Pancreas (tissue), 10 donors: ENCODE measurements at regions not wholly inside any gene's neighbourhood (a gene's known extent, or its start where the extent isn't known, plus 50 kb on each side); places are given as distances from the start of the nearest gene placed in this dataset.

Experiments used
- ATAC-seq, 4 donors: fragments of 200-7000 bp; cut with Tn5 transposase; one replicate each; pipeline versions ENCODE4 v1.8.0 to v1.9.1; 2020; ENCODE audit warnings: mild to moderate bottlenecking in 4 of 4, moderate library complexity in 4 of 4
- DNase-seq, 6 donors: peaks; one replicate each; pipeline ENCODE4 v3.0.0-alpha.2; 2020
- FAIRE-seq: peaks from 2 replicates; lab custom pipeline; 2012; peaks lifted over from hg19 to GRCh38; lab: Jason Lieb, UNC
- H3K27ac ChIP-seq, 4 donors: fragments of 200-600 bp; sonication (generic); 1 replicate in 3 of 4; 2 replicates in 1 of 4; pipeline versions ENCODE4 v1.5.0 to v1.8.0; 2020
- H3K27me3 ChIP-seq, 4 donors: fragments of 200-600 bp; one replicate each; pipeline ENCODE4 v1.8.0; 2021
- H3K36me3 ChIP-seq, 3 donors: fragments of 200-600 bp; sonication (generic) in 1 of 3; one replicate each; pipeline versions ENCODE4 v1.5.0 to v1.8.0; 2020 to 2021
- H3K4me1 ChIP-seq, 3 donors: fragments of 200-600 bp; one replicate each; pipeline ENCODE4 v1.8.0; 2021
- H3K4me3 ChIP-seq, 4 donors: fragments of 200-600 bp; sonication (generic) in 2 of 4; one replicate each; pipeline versions ENCODE4 v1.5.0 to v1.8.0; 2020 to 2021
- H3K9me3 ChIP-seq, 4 donors: fragments of 200-600 bp; one replicate each; pipeline ENCODE4 v1.8.0; 2021
- CTCF ChIP-seq, 4 donors: fragments of 200-600 bp; sonication (generic) in 3 of 4; IDR thresholded peaks; one replicate each; pipeline versions ENCODE4 v1.5.0 to v1.8.0; 2021; ENCODE audit warnings: antibody characterized with exemption in 4 of 4
- WGBS, 2 donors: extraction: QIAGEN DNeasy Blood & Tissue Kit; methylation state at CpG; one replicate each; pipeline ENCODE4 v1.1.7; 2013; 5-methylcytosine and 5-hydroxymethylcytosine counted together
- intact Hi-C, 3 donors: fragments of 100-400 bp; cut with DNase I; formaldehyde crosslinking; loops; one replicate each; pipeline versions ENCODE4 v1.11.1 to v1.14.2; 2022
- donor health status: healthy with polysubstance abuse.
- donor health status: DM: no; HTN: no; CAD: no; lungs with moderate emphysema.
- donor health status: DM: no; HTN: no; CAD: no.
- donor health status: control.
- donor health status: control.
- donor health status: Bipolar disorder and iron deficiency.
- donor health status: DM: yes; HTN: yes; CAD: no.
- donor health status: DM: no; HTN: no; CAD: no.
- donor health status: DM: no; HTN: no; CAD: no.
- donor health status: DM: yes; HTN: yes; CAD: no.

- H3K27ac ChIP-seq, result no peak overlapping the region
- no peak for DNase-seq
- no peak for FAIRE-seq
- no peaks in the 10 kb centered on the region for H3K36me3 ChIP-seq
- intact Hi-C loops, result loop anchor here in 2 of 3 donors (5.0 kb wide), 1 partner anchor 843 kb away; no protein-coding TSS in a partner anchor
- ATAC-seq, result no peak
- H3K4me1 ChIP-seq, result no peaks in the 10 kb centered on the region
- H3K27me3 ChIP-seq, result no peaks in the 10 kb centered on the region
- H3K9me3 ChIP-seq, result no peaks in the 10 kb centered on the region
- TF ChIP-seq CTCF (IDR thresholded peaks at IDR 0.05), result no peak
- 78 to 93% methylated on average over 1 of the region's 1 CpG for WGBS, 2 donors
- no peak overlapping the region for H3K4me3 ChIP-seq
Observed at GRCh38 chr21:27695246-27695645, 728.4 kb upstream of the ADAMTS5 start.

GRCh38 chr21:27694667-27695066 lies 727.8 kb upstream of the ADAMTS5 start:
- H3K36me3 ChIP-seq, result no peaks in the 10 kb centered on the region
- H3K4me3 ChIP-seq, result no peak overlapping the region
- no peak overlapping the region for H3K27ac ChIP-seq
- no peak for TF ChIP-seq CTCF (IDR thresholded peaks at IDR 0.05)
- H3K4me1 ChIP-seq, result no peaks in the 10 kb centered on the region
- no peak for ATAC-seq
- 65 to 86% methylated on average over 4 of the region's 4 CpGs for WGBS, 2 donors
- intact Hi-C loops, result loop anchor here in 2 of 3 donors (5.0 kb wide), 1 partner anchor 842 kb away; no protein-coding TSS in a partner anchor
- no peak for DNase-seq
- FAIRE-seq, result no peak
- no peaks in the 10 kb centered on the region for H3K9me3 ChIP-seq
- H3K27me3 ChIP-seq, result no peaks in the 10 kb centered on the region

DNA sequence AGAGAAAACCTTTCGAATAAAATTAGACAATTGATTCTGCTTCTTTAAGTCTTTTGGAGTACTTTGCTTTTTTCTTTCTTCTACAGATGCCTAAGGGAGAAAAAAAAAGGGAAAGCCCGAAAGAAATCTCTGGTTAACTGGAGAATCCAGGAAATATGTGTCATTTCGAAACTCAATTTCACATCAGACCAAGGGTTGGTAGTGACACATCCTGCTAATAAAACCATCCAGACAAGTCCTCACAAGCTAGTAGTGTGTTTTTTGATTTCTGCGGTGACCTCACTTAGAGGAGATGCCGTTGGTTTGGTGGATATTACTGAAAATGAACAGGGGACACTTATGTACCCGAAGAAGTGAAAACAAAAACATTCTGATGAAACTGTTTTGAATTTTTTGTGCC lies 726.5 kb upstream of the ADAMTS5 start:
- no peak for FAIRE-seq
- intact Hi-C loops, result no loop called here
- TF ChIP-seq CTCF (IDR thresholded peaks at IDR 0.05), result no peak
- Histone ChIP-seq H3K9me3 (no peaks in the 10 kb centered on the region), H3K4me3 (no peak overlapping the region), H3K4me1 (no peaks in the 10 kb centered on the region), H3K36me3 (no peaks in the 10 kb centered on the region), H3K27me3 (no peaks in the 10 kb centered on the region), H3K27ac (no peak overlapping the region)
- ATAC-seq, result no peak
- DNase-seq, result no peak
- 77 to 86% methylated on average over 6 of the region's 6 CpGs for WGBS, 2 donors

GRCh38 chr21:27691516-27691915 lies 724.6 kb upstream of the ADAMTS5 start:
- H3K4me1 ChIP-seq, result no peaks in the 10 kb centered on the region
- no peaks in the 10 kb centered on the region for H3K36me3 ChIP-seq
- no peak overlapping the region for H3K4me3 ChIP-seq
- TF ChIP-seq CTCF (IDR thresholded peaks at IDR 0.05), result no peak
- no peaks in the 10 kb centered on the region for H3K9me3 ChIP-seq
- 0 to 79% methylated on average over 1 of the region's 1 CpG for WGBS, 2 donors
- H3K27me3 ChIP-seq, result no peaks in the 10 kb centered on the region
- intact Hi-C loops, result no loop called here
- H3K27ac ChIP-seq, result no peak overlapping the region
- FAIRE-seq, result no peak
- no peak for ATAC-seq
- DNase-seq, result no peak

GRCh38 chr21:27691006-27691405 lies 724.1 kb upstream of the ADAMTS5 start:
- intact Hi-C loops, result no loop called here
- no peaks in the 10 kb centered on the region for H3K36me3 ChIP-seq
- no peak overlapping the region for H3K27ac ChIP-seq
- ATAC-seq, result no peak
- WGBS, 2 donors, result 46% methylated on average over 1 of the region's 1 CpG
- no peaks in the 10 kb centered on the region for H3K9me3 ChIP-seq
- H3K27me3 ChIP-seq, result no peaks in the 10 kb centered on the region
- no peak for DNase-seq
- no peak for TF ChIP-seq CTCF (IDR thresholded peaks at IDR 0.05)
- H3K4me1 ChIP-seq, result no peaks in the 10 kb centered on the region
- no peak overlapping the region for H3K4me3 ChIP-seq
- no peak for FAIRE-seq
